Testis (tissue), 2 donors: ENCODE measurements at regions not wholly inside any gene's neighbourhood (a gene's known extent, or its start where the extent isn't known, plus 50 kb on each side); places are given as distances from the start of the nearest gene placed in this dataset.

Experiments
- DNase-seq: peaks from one replicate; pipeline ENCODE4 v3.0.0-alpha.2; 2019
- H3K27ac ChIP-seq, 2 donors: fragments of 200-600 bp; sonication (generic); one replicate each; pipeline ENCODE4 v1.5.1; 2019
- H3K27me3 ChIP-seq: fragments of 200-600 bp; sonication (generic); one replicate; pipeline ENCODE4 v1.5.1; 2019
- H3K36me3 ChIP-seq: fragments of 200-600 bp; sonication (generic); one replicate; pipeline ENCODE4 v1.5.1; 2017; ENCODE audit warnings: low read depth; ENCODE audit errors: missing control alignments
- H3K4me1 ChIP-seq: fragments of 200-600 bp; sonication (generic); one replicate; pipeline ENCODE4 v1.5.1; 2019
- H3K4me3 ChIP-seq, 2 donors: fragments of 200-600 bp; sonication (generic); one replicate each; pipeline ENCODE4 v1.5.1; 2017 to 2019
- H3K9me3 ChIP-seq: fragments of 200-600 bp; sonication (generic); one replicate; pipeline ENCODE4 v1.5.1; 2017
- POLR2A ChIP-seq: fragments of 450-650 bp; IDR thresholded peaks from one replicate; pipeline ENCODE4 v1.6.1; 2017; ENCODE audit warnings: antibody characterized with exemption, mild to moderate bottlenecking, moderate library complexity
- WGBS, 2 donors: methylation state at CpG; one replicate each; pipeline ENCODE4 v1.1.5; 2018; 5-methylcytosine and 5-hydroxymethylcytosine counted together
- intact Hi-C: fragments of 100-400 bp; cut with DNase I; formaldehyde crosslinking; loops from one replicate; pipeline ENCODE4 v1.15.1; 2023; ENCODE audit warnings: low total_unique reads
- TF ChIP-seq, protein P1 (sequence below), 3 experiments: fragments of 450-650 bp in 2 of 3; fragments of 200-600 bp in 1 of 3; sonication (generic) in 1 of 3; IDR thresholded peaks; one replicate each; pipeline ENCODE4 v1.5.1; 2016 to 2019; ENCODE audit warnings: antibody characterized with exemption in 3 of 3, mild to moderate bottlenecking in 2 of 3, moderate library complexity in 1 of 3

DNA sequence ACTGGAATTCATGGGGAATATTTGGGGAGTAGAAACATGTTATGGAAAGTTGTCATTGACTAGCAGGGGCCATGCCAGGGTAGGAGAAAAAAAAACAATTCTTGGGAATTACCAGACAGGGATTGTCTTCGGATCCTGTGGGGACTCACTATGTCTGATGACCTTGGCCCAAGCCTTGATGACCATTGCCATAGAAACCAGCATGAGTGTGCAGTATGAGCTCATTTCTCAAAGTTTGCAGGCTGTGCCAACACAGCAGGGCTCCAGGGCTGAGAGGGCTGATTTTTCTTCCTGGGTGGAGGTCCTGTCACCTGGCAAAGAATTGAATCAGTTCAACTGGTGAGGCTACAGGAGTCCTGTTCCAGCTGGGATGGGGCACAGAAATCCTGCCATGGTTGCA, 198.3 kb downstream of the ADRA2A start:
- Histone ChIP-seq H3K9me3 (no peaks in the 10 kb centered on the region), H3K27me3 (no peaks in the 10 kb centered on the region), H3K4me3 (no peak overlapping the region), H3K36me3 (no peaks in the 10 kb centered on the region), H3K4me1 (no peaks in the 10 kb centered on the region), H3K27ac (no peak overlapping the region)
- DNase-seq, result peak; percentile 27
- WGBS, 2 donors, result 42 to 54% methylated on average over 1 of the region's 1 CpG
- TF ChIP-seq POLR2A, result no peak
- TF ChIP-seq, protein P1, sequence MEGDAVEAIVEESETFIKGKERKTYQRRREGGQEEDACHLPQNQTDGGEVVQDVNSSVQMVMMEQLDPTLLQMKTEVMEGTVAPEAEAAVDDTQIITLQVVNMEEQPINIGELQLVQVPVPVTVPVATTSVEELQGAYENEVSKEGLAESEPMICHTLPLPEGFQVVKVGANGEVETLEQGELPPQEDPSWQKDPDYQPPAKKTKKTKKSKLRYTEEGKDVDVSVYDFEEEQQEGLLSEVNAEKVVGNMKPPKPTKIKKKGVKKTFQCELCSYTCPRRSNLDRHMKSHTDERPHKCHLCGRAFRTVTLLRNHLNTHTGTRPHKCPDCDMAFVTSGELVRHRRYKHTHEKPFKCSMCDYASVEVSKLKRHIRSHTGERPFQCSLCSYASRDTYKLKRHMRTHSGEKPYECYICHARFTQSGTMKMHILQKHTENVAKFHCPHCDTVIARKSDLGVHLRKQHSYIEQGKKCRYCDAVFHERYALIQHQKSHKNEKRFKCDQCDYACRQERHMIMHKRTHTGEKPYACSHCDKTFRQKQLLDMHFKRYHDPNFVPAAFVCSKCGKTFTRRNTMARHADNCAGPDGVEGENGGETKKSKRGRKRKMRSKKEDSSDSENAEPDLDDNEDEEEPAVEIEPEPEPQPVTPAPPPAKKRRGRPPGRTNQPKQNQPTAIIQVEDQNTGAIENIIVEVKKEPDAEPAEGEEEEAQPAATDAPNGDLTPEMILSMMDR (IDR thresholded peaks at IDR 0.05), result no peak
- intact Hi-C loops, result no loop called here

DNA sequence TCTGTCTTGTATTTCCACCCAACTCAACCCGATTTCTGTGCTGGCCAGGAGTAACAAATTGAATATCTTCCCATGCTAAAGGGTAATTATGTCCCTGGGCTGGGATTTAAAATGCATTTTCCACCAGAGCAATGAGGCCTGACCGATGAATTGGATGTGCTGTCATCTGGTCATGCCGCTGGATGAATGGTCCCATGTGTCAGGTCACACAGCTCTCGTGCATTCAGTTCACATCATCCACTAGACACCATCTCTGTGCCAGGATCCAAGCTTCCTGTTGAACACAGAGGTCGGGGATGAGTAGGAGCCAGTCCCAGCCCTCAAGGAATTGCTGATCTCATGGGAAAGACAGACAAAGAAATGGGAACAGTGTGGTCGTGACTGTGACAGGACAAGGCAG, 200.8 kb downstream of the ADRA2A start:
- 88 to 89% methylated on average over 5 to 6 of the region's 6 CpGs for WGBS, 2 donors
- no peaks in the 10 kb centered on the region for H3K36me3 ChIP-seq
- no peaks in the 10 kb centered on the region for H3K9me3 ChIP-seq
- no peak overlapping the region for H3K27ac ChIP-seq
- no peaks in the 10 kb centered on the region for H3K27me3 ChIP-seq
- H3K4me1 ChIP-seq, result no peaks in the 10 kb centered on the region
- no peak for TF ChIP-seq POLR2A
- TF ChIP-seq, protein P1 (IDR thresholded peaks at IDR 0.05), result no peak
- DNase-seq, result no peak
- no peak overlapping the region for H3K4me3 ChIP-seq
- intact Hi-C loops, result no loop called here

DNA sequence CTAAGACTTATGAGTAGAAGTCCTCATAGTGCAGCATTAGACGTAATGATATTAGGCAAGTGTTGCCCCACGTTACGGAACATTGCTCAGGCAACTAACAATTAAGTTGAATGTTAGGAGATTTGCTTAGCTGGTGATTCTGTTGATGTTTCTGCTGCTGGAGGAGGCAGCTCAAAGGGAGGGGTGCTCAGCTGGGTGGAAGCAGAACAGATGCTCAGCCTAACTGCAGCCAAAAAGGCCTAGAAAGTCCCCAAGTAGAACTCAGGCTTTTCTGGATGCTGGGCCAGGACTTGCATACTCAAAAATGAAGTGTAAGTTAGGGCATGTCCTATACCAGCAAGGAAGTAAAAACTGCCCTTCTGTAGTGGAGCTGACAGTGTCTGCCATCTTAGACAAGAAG, 201.4 kb downstream of the ADRA2A start:
- Histone ChIP-seq H3K36me3 (no peaks in the 10 kb centered on the region), H3K27me3 (no peaks in the 10 kb centered on the region), H3K4me1 (no peaks in the 10 kb centered on the region), H3K27ac (no peak overlapping the region), H3K9me3 (no peaks in the 10 kb centered on the region), H3K4me3 (no peak overlapping the region)
- no peak for DNase-seq
- intact Hi-C loops, result no loop called here
- no peak for TF ChIP-seq POLR2A
- TF ChIP-seq, protein P1 (IDR thresholded peaks at IDR 0.05), result no peak
- 85 to 89% methylated on average over 3 of the region's 3 CpGs for WGBS, 2 donors

DNA sequence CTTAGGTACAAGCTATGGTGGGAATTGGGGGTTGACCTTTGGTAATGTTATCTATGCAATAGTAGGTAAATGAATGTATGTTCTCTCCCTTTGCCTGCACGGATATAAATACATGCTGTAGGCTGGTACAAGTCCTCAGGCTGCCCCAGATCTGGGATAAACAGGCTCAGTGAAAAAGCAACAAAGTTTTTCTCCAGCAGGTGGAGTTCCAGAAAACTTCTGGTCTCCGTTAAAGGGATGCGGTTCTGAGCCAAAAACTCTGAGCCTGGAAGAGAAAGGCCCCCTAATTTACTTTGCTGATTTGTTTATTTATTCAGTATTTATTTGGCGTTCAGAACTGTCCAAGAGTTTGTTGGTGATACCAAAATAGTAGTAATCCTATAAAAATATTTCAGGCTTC, 204.7 kb downstream of the ADRA2A start:
- TF ChIP-seq, protein P1 (IDR thresholded peaks at IDR 0.05), result peak; percentile 7 to 56 (median 31)
- TF ChIP-seq POLR2A, result no peak
- Histone ChIP-seq H3K36me3 (no peaks in the 10 kb centered on the region), H3K4me1 (no peaks in the 10 kb centered on the region), H3K27me3 (no peaks in the 10 kb centered on the region), H3K27ac (no peak overlapping the region), H3K4me3 (no peak overlapping the region), H3K9me3 (no peaks in the 10 kb centered on the region)
- peak; percentile 41 for DNase-seq
- 25 to 27% methylated on average over 4 of the region's 4 CpGs for WGBS, 2 donors
- intact Hi-C loops, result no loop called here

DNA sequence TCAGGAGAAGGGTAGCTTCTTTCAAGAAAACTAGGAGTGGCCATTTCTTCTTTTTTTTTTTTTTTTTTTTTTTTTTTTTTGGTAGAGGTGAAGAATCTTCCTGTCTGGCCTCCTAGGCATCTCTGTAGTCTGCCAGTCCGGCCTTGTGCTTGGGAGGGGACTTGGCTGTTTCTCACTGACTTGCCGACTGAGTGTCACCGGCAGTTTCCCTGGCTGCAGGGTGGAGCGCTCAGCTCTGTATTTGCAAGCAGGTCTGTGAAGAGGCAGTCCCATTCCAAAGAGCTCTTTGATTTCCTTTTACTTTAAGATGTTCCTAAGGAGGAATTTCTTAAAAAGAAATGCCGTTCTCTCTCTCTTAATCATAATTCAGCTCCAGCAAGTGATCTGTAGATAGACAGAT, 212.6 kb downstream of the ADRA2A start:
- no peak for DNase-seq
- WGBS, 2 donors, result 58 to 74% methylated on average over 4 to 5 of the region's 5 CpGs
- Histone ChIP-seq H3K9me3 (no peaks in the 10 kb centered on the region), H3K4me1 (no peaks in the 10 kb centered on the region), H3K4me3 (no peak overlapping the region), H3K27me3 (no peaks in the 10 kb centered on the region), H3K27ac (no peak overlapping the region), H3K36me3 (no peaks in the 10 kb centered on the region)
- no peak for TF ChIP-seq POLR2A
- TF ChIP-seq, protein P1 (IDR thresholded peaks at IDR 0.05), result no peak
- intact Hi-C loops, result no loop called here
